ENCODE measurements at regions not wholly inside any gene's neighbourhood (a gene's known extent, or its start where the extent isn't known, plus 50 kb on each side); places are given as distances from the start of the nearest gene placed in this dataset.
"Not testable (repeated sequence)": the region's sequence is repeated elsewhere in the genome, so short reads cannot be mapped to it uniquely, and the experiment has no call there.

- H3K9ac ChIP-seq (ENCODE audit: low read length in 5 of 5), result no peak overlapping the region
- no peak overlapping the region for H3K27ac ChIP-seq (ENCODE audit: low read depth, low read length)
- H3K36me3 ChIP-seq (ENCODE audit: control insufficient read depth in 5 of 5, insufficient read depth in 5 of 5, low read length in 5 of 5), result no peaks in the 10 kb centered on the region
- H3K9me3 ChIP-seq (ENCODE audit: control insufficient read depth in 5 of 5, low read length in 5 of 5), result no peaks in the 10 kb centered on the region
- peaks cover 0 to 6% (median 3%) of the 10 kb centered on the region in 5 donors for H3K4me1 ChIP-seq (ENCODE audit: control insufficient read depth in 5 of 5, insufficient read depth in 5 of 5, low read length in 5 of 5)
- peaks cover 0 to 3% (median 0%) of the 10 kb centered on the region in 5 donors for H3K27me3 ChIP-seq (ENCODE audit: control insufficient read depth in 5 of 5, insufficient read depth in 4 of 5, low read length in 5 of 5)
- no peak overlapping the region for H3K4me3 ChIP-seq (ENCODE audit: low read depth in 1 of 5, low read length in 5 of 5)
Observed at GRCh38 chr7:67644151-67644550, 647.5 kb downstream of the TYW1 start.

GRCh38 chr7:67652937-67653336 is 656.3 kb downstream of the TYW1 start:
- H3K4me3 ChIP-seq (ENCODE audit: low read depth in 1 of 5, low read length in 5 of 5), result no peak overlapping the region
- H3K9me3 ChIP-seq (ENCODE audit: control insufficient read depth in 5 of 5, low read length in 5 of 5), result no peaks in the 10 kb centered on the region
- H3K27ac ChIP-seq (ENCODE audit: low read depth, low read length), result no peak overlapping the region
- peaks cover 0 to 26% (median 0%) of the 10 kb centered on the region in 5 donors for H3K4me1 ChIP-seq (ENCODE audit: control insufficient read depth in 5 of 5, insufficient read depth in 5 of 5, low read length in 5 of 5)
- no peaks in the 10 kb centered on the region for H3K36me3 ChIP-seq (ENCODE audit: control insufficient read depth in 5 of 5, insufficient read depth in 5 of 5, low read length in 5 of 5)
- peaks cover 0 to 6% (median 0%) of the 10 kb centered on the region in 5 donors for H3K27me3 ChIP-seq (ENCODE audit: control insufficient read depth in 5 of 5, insufficient read depth in 4 of 5, low read length in 5 of 5)
- H3K9ac ChIP-seq (ENCODE audit: low read length in 5 of 5), result no peak overlapping the region

- H3K27me3 ChIP-seq (ENCODE audit: control insufficient read depth in 5 of 5, insufficient read depth in 4 of 5, low read length in 5 of 5), result peaks cover 0 to 3% (median 0%) of the 10 kb centered on the region in 5 donors
- no peak overlapping the region for H3K27ac ChIP-seq (ENCODE audit: low read depth, low read length)
- no peak overlapping the region for H3K9ac ChIP-seq (ENCODE audit: low read length in 5 of 5)
- no peak overlapping the region for H3K4me3 ChIP-seq (ENCODE audit: low read depth in 1 of 5, low read length in 5 of 5)
- peaks cover 0 to 26% (median 0%) of the 10 kb centered on the region in 5 donors for H3K4me1 ChIP-seq (ENCODE audit: control insufficient read depth in 5 of 5, insufficient read depth in 5 of 5, low read length in 5 of 5)
- H3K36me3 ChIP-seq (ENCODE audit: control insufficient read depth in 5 of 5, insufficient read depth in 5 of 5, low read length in 5 of 5), result no peaks in the 10 kb centered on the region
- no peaks in the 10 kb centered on the region for H3K9me3 ChIP-seq (ENCODE audit: control insufficient read depth in 5 of 5, low read length in 5 of 5)
Observed at GRCh38 chr7:67653856-67654454, 657.3 kb downstream of the TYW1 start.

GRCh38 chr7:67654642-67655041 is 658.0 kb downstream of the TYW1 start:
- H3K36me3 ChIP-seq (ENCODE audit: control insufficient read depth in 5 of 5, insufficient read depth in 5 of 5, low read length in 5 of 5), result no peaks in the 10 kb centered on the region
- H3K9ac ChIP-seq (ENCODE audit: low read length in 5 of 5), result no peak overlapping the region
- no peak overlapping the region for H3K4me3 ChIP-seq (ENCODE audit: low read depth in 1 of 5, low read length in 5 of 5)
- no peaks in the 10 kb centered on the region for H3K9me3 ChIP-seq (ENCODE audit: control insufficient read depth in 5 of 5, low read length in 5 of 5)
- no peak overlapping the region for H3K27ac ChIP-seq (ENCODE audit: low read depth, low read length)
- H3K4me1 ChIP-seq (ENCODE audit: control insufficient read depth in 5 of 5, insufficient read depth in 5 of 5, low read length in 5 of 5), result peaks cover 0 to 26% (median 0%) of the 10 kb centered on the region in 5 donors
- peaks cover 0 to 3% (median 0%) of the 10 kb centered on the region in 5 donors for H3K27me3 ChIP-seq (ENCODE audit: control insufficient read depth in 5 of 5, insufficient read depth in 4 of 5, low read length in 5 of 5)

GRCh38 chr7:67655168-67655567 is 658.5 kb downstream of the TYW1 start:
- Histone ChIP-seq H3K9ac (ENCODE audit: low read length in 5 of 5) (no peak overlapping the region), H3K36me3 (ENCODE audit: control insufficient read depth in 5 of 5, insufficient read depth in 5 of 5, low read length in 5 of 5) (no peaks in the 10 kb centered on the region), H3K9me3 (ENCODE audit: control insufficient read depth in 5 of 5, low read length in 5 of 5) (no peaks in the 10 kb centered on the region), H3K27me3 (ENCODE audit: control insufficient read depth in 5 of 5, insufficient read depth in 4 of 5, low read length in 5 of 5) (peaks cover 0 to 3% (median 0%) of the 10 kb centered on the region in 5 donors), H3K4me1 (ENCODE audit: control insufficient read depth in 5 of 5, insufficient read depth in 5 of 5, low read length in 5 of 5) (peaks cover 0 to 26% (median 0%) of the 10 kb centered on the region in 5 donors), H3K4me3 (ENCODE audit: low read depth in 1 of 5, low read length in 5 of 5) (no peak overlapping the region), H3K27ac (ENCODE audit: low read depth, low read length) (no peak overlapping the region)

- H3K27me3 ChIP-seq (ENCODE audit: control insufficient read depth in 5 of 5, insufficient read depth in 4 of 5, low read length in 5 of 5), result no peaks in the 10 kb centered on the region
- H3K4me1 ChIP-seq (ENCODE audit: control insufficient read depth in 5 of 5, insufficient read depth in 5 of 5, low read length in 5 of 5), result peaks cover 0 to 10% (median 0%) of the 10 kb centered on the region in 5 donors
- no peak overlapping the region for H3K27ac ChIP-seq (ENCODE audit: low read depth, low read length)
- peaks cover 0 to 10% (median 6%) of the 10 kb centered on the region in 5 donors for H3K9me3 ChIP-seq (ENCODE audit: control insufficient read depth in 5 of 5, low read length in 5 of 5)
- no peak overlapping the region for H3K9ac ChIP-seq (ENCODE audit: low read length in 5 of 5)
- no peak overlapping the region for H3K4me3 ChIP-seq (ENCODE audit: low read depth in 1 of 5, low read length in 5 of 5)
- no peaks in the 10 kb centered on the region for H3K36me3 ChIP-seq (ENCODE audit: control insufficient read depth in 5 of 5, insufficient read depth in 5 of 5, low read length in 5 of 5)
Observed at GRCh38 chr7:67659091-67659490, 662.5 kb downstream of the TYW1 start.

- Histone ChIP-seq H3K4me3 (ENCODE audit: low read depth in 1 of 5, low read length in 5 of 5) (no peak overlapping the region), H3K36me3 (ENCODE audit: control insufficient read depth in 5 of 5, insufficient read depth in 5 of 5, low read length in 5 of 5) (no peaks in the 10 kb centered on the region), H3K27me3 (ENCODE audit: control insufficient read depth in 5 of 5, insufficient read depth in 4 of 5, low read length in 5 of 5) (no peaks in the 10 kb centered on the region), H3K4me1 (ENCODE audit: control insufficient read depth in 5 of 5, insufficient read depth in 5 of 5, low read length in 5 of 5) (no peaks in the 10 kb centered on the region), H3K9me3 (ENCODE audit: control insufficient read depth in 5 of 5, low read length in 5 of 5) (peaks cover 0 to 10% (median 6%) of the 10 kb centered on the region in 5 donors), H3K27ac (ENCODE audit: low read depth, low read length) (no peak overlapping the region), H3K9ac (ENCODE audit: low read length in 5 of 5) (no peak overlapping the region)
Observed at GRCh38 chr7:67662804-67663203, 666.2 kb downstream of the TYW1 start.

- peaks cover 0 to 10% (median 6%) of the 10 kb centered on the region in 5 donors for H3K9me3 ChIP-seq (ENCODE audit: control insufficient read depth in 5 of 5, low read length in 5 of 5)
- H3K9ac ChIP-seq (ENCODE audit: low read length in 5 of 5), result no peak overlapping the region
- H3K4me3 ChIP-seq (ENCODE audit: low read depth in 1 of 5, low read length in 5 of 5), result no peak overlapping the region
- no peak overlapping the region for H3K27ac ChIP-seq (ENCODE audit: low read depth, low read length)
- H3K36me3 ChIP-seq (ENCODE audit: control insufficient read depth in 5 of 5, insufficient read depth in 5 of 5, low read length in 5 of 5), result no peaks in the 10 kb centered on the region
- H3K27me3 ChIP-seq (ENCODE audit: control insufficient read depth in 5 of 5, insufficient read depth in 4 of 5, low read length in 5 of 5), result no peaks in the 10 kb centered on the region
- no peaks in the 10 kb centered on the region for H3K4me1 ChIP-seq (ENCODE audit: control insufficient read depth in 5 of 5, insufficient read depth in 5 of 5, low read length in 5 of 5)
Observed at GRCh38 chr7:67663644-67664043, 667.0 kb downstream of the TYW1 start.

GRCh38 chr7:67666359-67666758 is 669.7 kb downstream of the TYW1 start:
- H3K27me3 ChIP-seq (ENCODE audit: control insufficient read depth in 5 of 5, insufficient read depth in 4 of 5, low read length in 5 of 5); H3K36me3 ChIP-seq (ENCODE audit: control insufficient read depth in 5 of 5, insufficient read depth in 5 of 5, low read length in 5 of 5); H3K4me1 ChIP-seq (ENCODE audit: control insufficient read depth in 5 of 5, insufficient read depth in 5 of 5, low read length in 5 of 5); H3K4me3 ChIP-seq (ENCODE audit: low read depth in 1 of 5, low read length in 5 of 5); H3K27ac ChIP-seq (ENCODE audit: low read depth, low read length); H3K9ac ChIP-seq (ENCODE audit: low read length in 5 of 5): not testable (repeated sequence)
- peaks cover 11 to 24% (median 20%) of the 10 kb centered on the region in 5 donors for H3K9me3 ChIP-seq (ENCODE audit: control insufficient read depth in 5 of 5, low read length in 5 of 5)

GRCh38 chr7:67671006-67671548 is 674.4 kb downstream of the TYW1 start:
- Histone ChIP-seq H3K27me3 (ENCODE audit: control insufficient read depth in 5 of 5, insufficient read depth in 4 of 5, low read length in 5 of 5) (peaks cover 0 to 3% (median 0%) of the 10 kb centered on the region in 5 donors), H3K4me1 (ENCODE audit: control insufficient read depth in 5 of 5, insufficient read depth in 5 of 5, low read length in 5 of 5) (no peaks in the 10 kb centered on the region), H3K9ac (ENCODE audit: low read length in 5 of 5) (no peak overlapping the region), H3K9me3 (ENCODE audit: control insufficient read depth in 5 of 5, low read length in 5 of 5) (peaks cover 10 to 25% (median 19%) of the 10 kb centered on the region in 5 donors), H3K4me3 (ENCODE audit: low read depth in 1 of 5, low read length in 5 of 5) (no peak overlapping the region), H3K27ac (ENCODE audit: low read depth, low read length) (no peak overlapping the region), H3K36me3 (ENCODE audit: control insufficient read depth in 5 of 5, insufficient read depth in 5 of 5, low read length in 5 of 5) (no peaks in the 10 kb centered on the region)
